GM23248 (cell line): ENCODE measurements at regions not wholly inside any gene's neighbourhood (a gene's known extent, or its start where the extent isn't known, plus 50 kb on each side); places are given as distances from the start of the nearest gene placed in this dataset.
"Not testable (repeated sequence)": the region's sequence is repeated elsewhere in the genome, so short reads cannot be mapped to it uniquely, and the experiment has no call there.

Experiments used
- DNase-seq: peaks from one replicate; pipeline ENCODE4 v3.0.0-alpha.2; 2015
- H2AFZ ChIP-seq: fragments of 200-600 bp; sonication (generic); 2 replicates; pipeline ENCODE4 v1.6.1; 2016; ENCODE audit warnings: antibody characterized with exemption
- H3F3A ChIP-seq: fragments of 200-600 bp; sonication (generic); 2 replicates; pipeline ENCODE4 v1.6.1; 2016; ENCODE audit warnings: mild to moderate bottlenecking, antibody characterized with exemption, mixed run types; ENCODE audit not compliant: insufficient read depth
- H3K27ac ChIP-seq: fragments of 200-600 bp; sonication (generic); 2 replicates; pipeline ENCODE4 v1.5.1; 2016; ENCODE audit warnings: mild to moderate bottlenecking
- H3K27me3 ChIP-seq: fragments of 200-600 bp; sonication (generic); replicated peaks from 2 replicates; pipeline ENCODE4 v1.6.1; 2016; ENCODE audit warnings: mild to moderate bottlenecking; ENCODE audit not compliant: insufficient read depth
- H3K36me3 ChIP-seq: fragments of 200-600 bp; sonication (generic); 2 replicates; pipeline ENCODE4 v1.6.1; 2016; ENCODE audit warnings: low read depth, mild to moderate bottlenecking
- H3K4me1 ChIP-seq: fragments of 200-600 bp; sonication (generic); 2 replicates; pipeline ENCODE4 v1.6.1; 2016; ENCODE audit warnings: mild to moderate bottlenecking; ENCODE audit not compliant: insufficient read depth
- H3K4me2 ChIP-seq: fragments of 200-600 bp; sonication (generic); one replicate; pipeline ENCODE4 v1.6.1; 2016; ENCODE audit warnings: mild to moderate bottlenecking; ENCODE audit not compliant: unreplicated experiment
- H3K4me3 ChIP-seq: fragments of 200-600 bp; sonication (generic); 2 replicates; pipeline ENCODE4 v1.5.1; 2016; ENCODE audit warnings: mild to moderate bottlenecking
- H3K79me2 ChIP-seq: fragments of 200-600 bp; sonication (generic); 2 replicates; pipeline ENCODE4 v1.6.1; 2016; ENCODE audit warnings: mild to moderate bottlenecking; ENCODE audit not compliant: insufficient read depth
- H3K9ac ChIP-seq: fragments of 200-600 bp; sonication (generic); 2 replicates; pipeline ENCODE4 v1.6.1; 2016; ENCODE audit warnings: mild to moderate bottlenecking
- H3K9me2 ChIP-seq: fragments of 200-600 bp; sonication (generic); 2 replicates; pipeline ENCODE4 v1.6.1; 2016; ENCODE audit warnings: mixed run types, mild to moderate bottlenecking, moderate library complexity; ENCODE audit not compliant: insufficient read depth
- H3K9me3 ChIP-seq: fragments of 200-600 bp; sonication (generic); one replicate; pipeline ENCODE4 v1.6.1; 2017; ENCODE audit warnings: low read depth
- H4K20me1 ChIP-seq: fragments of 200-600 bp; sonication (generic); 2 replicates; pipeline ENCODE4 v1.6.0; 2016; ENCODE audit not compliant: insufficient read depth
- EZH2 ChIP-seq: fragments of 200-600 bp; sonication (generic); IDR thresholded peaks from 2 replicates; pipeline ENCODE4 v1.6.1; 2018; ENCODE audit warnings: antibody characterized with exemption, mild to moderate bottlenecking; ENCODE audit not compliant: insufficient read depth, poor library complexity, severe bottlenecking
- EZH2phosphoT487 ChIP-seq: fragments of 200-600 bp; sonication (generic); IDR thresholded peaks from 2 replicates; pipeline ENCODE4 v1.6.1; 2018; ENCODE audit warnings: antibody characterized with exemption, moderate library complexity, mild to moderate bottlenecking, low read depth; ENCODE audit not compliant: insufficient read depth
- WGBS, 2 experiments: methylation state at CpG; one replicate each; pipeline ENCODE4 v1.1.6; 2015 to 2017; ENCODE audit warnings: low lambda C conversion rate in 2 of 2, low coverage in 1 of 2; ENCODE audit errors: missing lambda C conversion rate in 2 of 2; 5-methylcytosine and 5-hydroxymethylcytosine counted together
- in situ Hi-C: fragments of 300-500 bp; cut with MboI; formaldehyde crosslinking; loops from 2 replicates; pipeline ENCODE4 v1.15.0; 2020

GRCh38 chr22:33130473-33130872, 72.3 kb upstream of the SYN3 start:
- H3K4me3 ChIP-seq = no peak overlapping the region
- H3F3A ChIP-seq = no peaks in the 10 kb centered on the region
- no peak overlapping the region for H3K9ac ChIP-seq
- H4K20me1 ChIP-seq = no peaks in the 10 kb centered on the region
- DNase-seq = no peak
- H3K79me2 ChIP-seq = no peaks in the 10 kb centered on the region
- H3K36me3 ChIP-seq = no peaks in the 10 kb centered on the region
- in situ Hi-C loops = no loop called here
- H3K4me2 ChIP-seq = no peak overlapping the region
- no peak for TF ChIP-seq EZH2
- no peak for TF ChIP-seq EZH2phosphoT487
- no peak overlapping the region for H3K27ac ChIP-seq
- H3K27me3 ChIP-seq = no peaks in the 10 kb centered on the region
- H3K9me3 ChIP-seq = no peaks in the 10 kb centered on the region
- 71 to 76% methylated on average over 9 of the region's 9 CpGs for WGBS, 2 experiments
- H3K9me2 ChIP-seq = no peaks in the 10 kb centered on the region
- no peaks in the 10 kb centered on the region for H3K4me1 ChIP-seq
- H2AFZ ChIP-seq = no peak overlapping the region

GRCh38 chr22:33129621-33130020, 71.4 kb upstream of the SYN3 start:
- Histone ChIP-seq H3K9me3 (no peaks in the 10 kb centered on the region), H3K27me3 (no peaks in the 10 kb centered on the region), H3K79me2 (no peaks in the 10 kb centered on the region), H3K4me3 (no peak overlapping the region), H3F3A (no peaks in the 10 kb centered on the region), H3K4me1 (no peaks in the 10 kb centered on the region), H2AFZ (no peak overlapping the region), H3K9me2 (no peaks in the 10 kb centered on the region), H3K27ac (no peak overlapping the region), H3K9ac (no peak overlapping the region), H3K4me2 (no peak overlapping the region), H3K36me3 (no peaks in the 10 kb centered on the region), H4K20me1 (no peaks in the 10 kb centered on the region)
- WGBS, 2 experiments = 49 to 50% methylated on average over 10 of the region's 10 CpGs
- in situ Hi-C loops = no loop called here
- DNase-seq = no peak
- TF ChIP-seq EZH2 (no peak), EZH2phosphoT487 (no peak)

GRCh38 chr22:33126881-33127280, 68.7 kb upstream of the SYN3 start:
- Histone ChIP-seq H3K9me3 (no peaks in the 10 kb centered on the region), H3K4me1 (no peaks in the 10 kb centered on the region), H3K9me2 (no peaks in the 10 kb centered on the region), H3F3A (no peaks in the 10 kb centered on the region), H3K36me3 (no peaks in the 10 kb centered on the region), H3K9ac (no peak overlapping the region), H3K4me2 (no peak overlapping the region), H4K20me1 (no peaks in the 10 kb centered on the region), H2AFZ (no peak overlapping the region), H3K79me2 (no peaks in the 10 kb centered on the region), H3K27ac (no peak overlapping the region), H3K27me3 (no peaks in the 10 kb centered on the region; the same call in 1 of the 2 replicates), H3K4me3 (no peak overlapping the region)
- in situ Hi-C loops = no loop called here
- DNase-seq = peak; percentile 50
- TF ChIP-seq EZH2phosphoT487 (no peak), EZH2 (no peak)
- 7 to 10% methylated on average over 3 of the region's 3 CpGs for WGBS, 2 experiments

- Histone ChIP-seq H3K79me2 (no peaks in the 10 kb centered on the region), H4K20me1 (no peaks in the 10 kb centered on the region), H3K9me2 (no peaks in the 10 kb centered on the region), H3K4me3 (no peak overlapping the region), H3K9me3 (no peaks in the 10 kb centered on the region), H3K9ac (no peak overlapping the region), H3F3A (no peaks in the 10 kb centered on the region), H3K27me3 (peaks cover 3% of the 10 kb centered on the region; the same call in 1 of the 2 replicates), H2AFZ (no peak overlapping the region), H3K27ac (no peak overlapping the region), H3K36me3 (no peaks in the 10 kb centered on the region), H3K4me1 (no peaks in the 10 kb centered on the region), H3K4me2 (no peak overlapping the region)
- DNase-seq = no peak
- TF ChIP-seq EZH2 = no peak
- TF ChIP-seq EZH2phosphoT487 = no peak
- in situ Hi-C loops = no loop called here
- WGBS, 2 experiments = 72 to 74% methylated on average over 4 of the region's 4 CpGs
Observed at GRCh38 chr22:33124471-33124870, 66.3 kb upstream of the SYN3 start.

- H4K20me1 ChIP-seq, H3K27me3 ChIP-seq, H3K27ac ChIP-seq, H3K4me2 ChIP-seq, H3K9ac ChIP-seq, H3K79me2 ChIP-seq, H3F3A ChIP-seq, H3K9me3 ChIP-seq, H3K4me3 ChIP-seq, in situ Hi-C loops, H3K9me2 ChIP-seq, H2AFZ ChIP-seq, H3K4me1 ChIP-seq, DNase-seq, H3K36me3 ChIP-seq: not testable (repeated sequence)
- 60 to 84% methylated on average over 4 to 5 of the region's 5 CpGs for WGBS, 2 experiments
Observed at GRCh38 chr22:33122439-33122838, 64.3 kb upstream of the SYN3 start.
